ENCODE measurements at regions not wholly inside any gene's neighbourhood (a gene's known extent, or its start where the extent isn't known, plus 50 kb on each side); places are given as distances from the start of the nearest gene placed in this dataset.

- intact Hi-C loops (cut with DNase I): no loop called here
- no peak for DNase-seq (ENCODE audit: low spot score)
These were observed 862.6 kb upstream of the PCDH20 start for GRCh38 chr13:62278271-62278670.

- no peak for DNase-seq (ENCODE audit: low spot score)
- intact Hi-C loops (cut with DNase I): no loop called here
These were observed 836.1 kb upstream of the PCDH20 start for GRCh38 chr13:62251734-62252133.

GRCh38 chr13:62250501-62251201, 835.0 kb upstream of the PCDH20 start:
- DNase-seq (ENCODE audit: low spot score): no peak
- intact Hi-C loops (cut with DNase I): no loop called here

- intact Hi-C loops (cut with DNase I): no loop called here
- no peak for DNase-seq (ENCODE audit: low spot score)
These were observed 830.9 kb upstream of the PCDH20 start for GRCh38 chr13:62246581-62246980.

- no peak for DNase-seq (ENCODE audit: low spot score)
- intact Hi-C loops (cut with DNase I): no loop called here
These were observed 827.5 kb upstream of the PCDH20 start for GRCh38 chr13:62243106-62243505.

GRCh38 chr13:62234780-62235440, 819.3 kb upstream of the PCDH20 start:
- intact Hi-C loops (cut with DNase I): no loop called here
- no peak for DNase-seq (ENCODE audit: low spot score)

GRCh38 chr13:62210951-62211350, 795.3 kb upstream of the PCDH20 start:
- intact Hi-C loops (cut with DNase I): no loop called here
- DNase-seq (ENCODE audit: low spot score): no peak

- DNase-seq (ENCODE audit: low spot score): no peak
- intact Hi-C loops (cut with DNase I): no loop called here
These were observed 793.9 kb upstream of the PCDH20 start for GRCh38 chr13:62209529-62209928.

- no peak for DNase-seq (ENCODE audit: low spot score)
- intact Hi-C loops (cut with DNase I): no loop called here
These were observed 791.7 kb upstream of the PCDH20 start for GRCh38 chr13:62207388-62207787.

- no peak for DNase-seq (ENCODE audit: low spot score)
- intact Hi-C loops (cut with DNase I): no loop called here
These were observed 790.5 kb upstream of the PCDH20 start for GRCh38 chr13:62206165-62206564.

GRCh38 chr13:62205273-62205672, 789.6 kb upstream of the PCDH20 start:
- intact Hi-C loops (cut with DNase I): no loop called here

GRCh38 chr13:62194371-62194770, 778.7 kb upstream of the PCDH20 start:
- intact Hi-C loops (cut with DNase I): no loop called here
- DNase-seq (ENCODE audit: low spot score): no peak

More at GRCh38 chr13:62205273-62205672, 789.6 kb upstream of the PCDH20 start:
- DNase-seq (ENCODE audit: low spot score): no peak

GRCh38 chr13:62193919-62194318, 778.3 kb upstream of the PCDH20 start:
- DNase-seq (ENCODE audit: low spot score): no peak
- intact Hi-C loops (cut with DNase I): no loop called here

- intact Hi-C loops (cut with DNase I): no loop called here
- DNase-seq (ENCODE audit: low spot score): no peak
These were observed 770.1 kb upstream of the PCDH20 start for GRCh38 chr13:62185631-62186255.

- no peak for DNase-seq (ENCODE audit: low spot score)
- intact Hi-C loops (cut with DNase I): no loop called here
These were observed 760.4 kb upstream of the PCDH20 start for GRCh38 chr13:62176051-62176450.

- DNase-seq (ENCODE audit: low spot score): no peak
- intact Hi-C loops (cut with DNase I): no loop called here
These were observed 758.3 kb upstream of the PCDH20 start for GRCh38 chr13:62173958-62174357.

GRCh38 chr13:62171697-62172096, 756.0 kb upstream of the PCDH20 start:
- no peak for DNase-seq (ENCODE audit: low spot score)
- intact Hi-C loops (cut with DNase I): no loop called here

- DNase-seq (ENCODE audit: low spot score): no peak
- intact Hi-C loops (cut with DNase I): no loop called here
These were observed 753.2 kb upstream of the PCDH20 start for GRCh38 chr13:62168891-62169290.

- no peak for DNase-seq (ENCODE audit: low spot score)
- intact Hi-C loops (cut with DNase I): no loop called here
These were observed 752.1 kb upstream of the PCDH20 start for GRCh38 chr13:62167650-62168172.

- DNase-seq (ENCODE audit: low spot score): no peak
- intact Hi-C loops (cut with DNase I): no loop called here
These were observed 747.2 kb upstream of the PCDH20 start for GRCh38 chr13:62162860-62163259.

- no peak for DNase-seq (ENCODE audit: low spot score)
- intact Hi-C loops (cut with DNase I): no loop called here
These were observed 742.9 kb upstream of the PCDH20 start for GRCh38 chr13:62158520-62158919.

Measured in cardiac septum (tissue), 1 donor.